A549 (cell line): ENCODE measurements at regions not wholly inside any gene's neighbourhood (a gene's known extent, or its start where the extent isn't known, plus 50 kb on each side); places are given as distances from the start of the nearest gene placed in this dataset.

Experiments
- ATAC-seq, 2 experiments: fragments of 200-7000 bp in 1 of 2; fragments of >200 bp in 1 of 2; cut with Nextera tagmentation in 1 of 2; cut with Tn5 transposase in 1 of 2; 3 replicates each; pipeline versions ENCODE4 v1.8.0 to v1.9.1; 2018 to 2020; ENCODE audit warnings: mild to moderate bottlenecking in 1 of 2, moderate library complexity in 1 of 2
- CTCF ChIA-PET: fragments of 300-600 bp; sonication (Branson Sonifier 250); formaldehyde crosslinking; extraction: SDS; loops from one replicate; lab custom pipeline; 2021; ENCODE audit warnings: antibody characterized with exemption, inconsistent platforms; lab: Yijun Ruan, JAX
- POLR2A ChIA-PET: fragments of 350-600 bp; formaldehyde crosslinking; extraction: SDS; loops from one replicate; lab custom pipeline; 2021; ENCODE audit warnings: antibody characterized with exemption, inconsistent platforms; lab: Yijun Ruan, JAX
- DNase-seq, 2 experiments: peaks; one replicate each; pipeline versions ENCODE4 v3.0.0 to v3.0.0-alpha.2; 2011 to 2016; ENCODE audit warnings: low read depth in 1 of 2, low spot score in 1 of 2
- FAIRE-seq: peaks from 2 replicates; lab custom pipeline; 2011; peaks lifted over from hg19 to GRCh38; lab: Jason Lieb, UNC
- H3K27ac ChIP-seq, 2 experiments: fragments of >200 bp; sonication (Bioruptor Twin); formaldehyde crosslinking; 3 replicates each; pipeline ENCODE4 v1.5.1; 2016 to 2017
- H3K4me1 ChIP-seq: fragments of >200 bp; sonication (Bioruptor Twin); formaldehyde crosslinking; 3 replicates; pipeline ENCODE4 v1.6.1; 2016
- H3K4me2 ChIP-seq: fragments of >200 bp; sonication (Bioruptor Twin); formaldehyde crosslinking; 3 replicates; pipeline ENCODE4 v1.6.1; 2016
- H3K4me3 ChIP-seq: fragments of >200 bp; sonication (Bioruptor Twin); formaldehyde crosslinking; 3 replicates; pipeline ENCODE4 v1.5.1; 2016
- H3K9me3 ChIP-seq: fragments of >200 bp; sonication (Bioruptor Twin); formaldehyde crosslinking; 3 replicates; pipeline ENCODE4 v1.6.1; 2016
- ATOH8 ChIP-seq: fragments of 250-450 bp; sonication (Bioruptor Pico); IDR thresholded peaks from 2 replicates; pipeline ENCODE4 v1.5.0; 2020; ENCODE audit warnings: low read depth, mild to moderate bottlenecking, moderate library complexity
- BHLHE40 ChIP-seq: IDR thresholded peaks from 2 replicates; pipeline ENCODE4 v1.6.1; 2012; ENCODE audit warnings: low read depth, low read length, inconsistent platforms
- CHD2 ChIP-seq: fragments of 150-350 bp; IDR thresholded peaks from 2 replicates; pipeline ENCODE4 v1.6.1; 2014; ENCODE audit warnings: low read length; ENCODE audit not compliant: partially characterized antibody
- CTCF ChIP-seq: fragments of >200 bp; sonication (Bioruptor Twin); formaldehyde crosslinking; IDR thresholded peaks from 3 replicates; pipeline ENCODE4 v1.5.1; 2016
- EHMT2 ChIP-seq: fragments of 200-600 bp; sonication (generic); IDR thresholded peaks from 2 replicates; pipeline ENCODE4 v1.6.1; 2016; ENCODE audit warnings: antibody characterized with exemption, low read depth, mild to moderate bottlenecking, moderate library complexity
- EP300 ChIP-seq, 2 experiments: fragments of >200 bp; sonication (Bioruptor Twin); formaldehyde crosslinking; IDR thresholded peaks; 2 replicates in 1 of 2; 3 replicates in 1 of 2; pipeline ENCODE4 v1.6.1; 2016 to 2017
- ESRRA ChIP-seq: fragments of 150-350 bp; IDR thresholded peaks from 2 replicates; pipeline ENCODE4 v1.6.1; 2014; ENCODE audit warnings: mild to moderate bottlenecking, low read length, borderline replicate concordance
- FOSL2 ChIP-seq, 2 experiments: fragments of 450-650 bp in 1 of 2; fragments of >200 bp in 1 of 2; sonication (Bioruptor Twin) in 1 of 2; formaldehyde crosslinking; IDR thresholded peaks; 2 replicates each; pipeline versions ENCODE4 v1.5.0 to v1.6.1; 2016 to 2020; ENCODE audit warnings: mild to moderate bottlenecking in 1 of 2, moderate library complexity in 1 of 2
- HDAC2 ChIP-seq: fragments of 200-600 bp; sonication (generic); IDR thresholded peaks from 2 replicates; pipeline ENCODE4 v1.6.1; 2016
- HEYL ChIP-seq: fragments of 250-450 bp; sonication (Bioruptor Pico); IDR thresholded peaks from 2 replicates; pipeline ENCODE4 v1.8.0; 2021; ENCODE audit warnings: mild to moderate bottlenecking, moderate library complexity
- HOXA7 ChIP-seq: fragments of 250-450 bp; sonication (Bioruptor Pico); IDR thresholded peaks from 2 replicates; pipeline ENCODE4 v1.5.0; 2020; ENCODE audit warnings: mild to moderate bottlenecking, moderate library complexity
- HOXB13 ChIP-seq: fragments of 250-450 bp; sonication (Bioruptor Pico); IDR thresholded peaks from 2 replicates; pipeline ENCODE4 v1.5.0; 2020; ENCODE audit warnings: low read depth, mild to moderate bottlenecking, moderate library complexity
- HOXB5 ChIP-seq: fragments of 250-450 bp; sonication (Bioruptor Pico); IDR thresholded peaks from 2 replicates; pipeline ENCODE4 v1.5.0; 2020; ENCODE audit warnings: mild to moderate bottlenecking, moderate library complexity
- JUN ChIP-seq, 2 experiments: fragments of >200 bp; sonication (Bioruptor Twin); formaldehyde crosslinking; IDR thresholded peaks; 2 replicates in 1 of 2; 3 replicates in 1 of 2; pipeline ENCODE4 v1.6.1; 2016 to 2017
- KDM1A ChIP-seq: fragments of 200-600 bp; sonication (generic); IDR thresholded peaks from 2 replicates; pipeline ENCODE4 v1.6.1; 2016; ENCODE audit warnings: low read depth, mild to moderate bottlenecking
- MAZ ChIP-seq: fragments of 150-350 bp; IDR thresholded peaks from 2 replicates; pipeline ENCODE4 v1.6.1; 2014; ENCODE audit warnings: antibody characterized with exemption, low read depth, low read length, borderline replicate concordance
- MYC ChIP-seq: IDR thresholded peaks from 2 replicates; pipeline ENCODE4 v1.6.1; 2012; ENCODE audit warnings: mild to moderate bottlenecking, inconsistent platforms, low read length, improper control_type of control experiment, borderline replicate concordance
- NFE2L2 ChIP-seq: fragments of 150-350 bp; conservative IDR thresholded peaks from 2 replicates; pipeline ENCODE4 v1.6.1; 2014; ENCODE audit warnings: low read length
- POLR2AphosphoS2 ChIP-seq: conservative IDR thresholded peaks from 2 replicates; pipeline ENCODE4 v1.6.1; 2012; ENCODE audit warnings: low read length, improper control_type of control experiment, inconsistent platforms
- RARB ChIP-seq: fragments of 250-450 bp; sonication (Bioruptor Pico); IDR thresholded peaks from 2 replicates; pipeline ENCODE4 v1.8.0; 2021; ENCODE audit warnings: mild to moderate bottlenecking, moderate library complexity
- RCOR1 ChIP-seq: fragments of 150-350 bp; IDR thresholded peaks from 2 replicates; pipeline ENCODE4 v1.6.1; 2014; ENCODE audit warnings: antibody characterized with exemption, low read length, low read depth
- SREBF2 ChIP-seq: fragments of 450-650 bp; IDR thresholded peaks from 2 replicates; pipeline ENCODE4 v1.6.1; 2014; ENCODE audit warnings: mild to moderate bottlenecking, moderate library complexity
- TFCP2L1 ChIP-seq: fragments of 250-450 bp; sonication (Bioruptor Pico); IDR thresholded peaks from 2 replicates; pipeline ENCODE4 v1.5.0; 2021; ENCODE audit warnings: mild to moderate bottlenecking
- ZC3H11A ChIP-seq: fragments of 450-650 bp; IDR thresholded peaks from 2 replicates; pipeline ENCODE4 v1.6.1; 2014; ENCODE audit warnings: antibody characterized with exemption, mild to moderate bottlenecking
- ZNF302 ChIP-seq: fragments of 250-450 bp; sonication (Bioruptor Pico); IDR thresholded peaks from 2 replicates; pipeline ENCODE4 v1.9.0; 2021; ENCODE audit warnings: inconsistent platforms, mild to moderate bottlenecking, moderate library complexity
- WGBS: methylation state at CpG from one replicate; pipeline ENCODE4 v1.1.6; 2017; ENCODE audit errors: missing lambda C conversion rate; 5-methylcytosine and 5-hydroxymethylcytosine counted together
- TF ChIP-seq, protein P1 (sequence below): fragments of 150-350 bp; IDR thresholded peaks from 2 replicates; pipeline ENCODE4 v1.6.1; 2014; ENCODE audit warnings: low read depth, mild to moderate bottlenecking, low read length
- TF ChIP-seq, protein P2 (sequence below): fragments of >200 bp; sonication (Bioruptor Twin); formaldehyde crosslinking; IDR thresholded peaks from 3 replicates; pipeline ENCODE4 v1.6.1; 2016

DNA sequence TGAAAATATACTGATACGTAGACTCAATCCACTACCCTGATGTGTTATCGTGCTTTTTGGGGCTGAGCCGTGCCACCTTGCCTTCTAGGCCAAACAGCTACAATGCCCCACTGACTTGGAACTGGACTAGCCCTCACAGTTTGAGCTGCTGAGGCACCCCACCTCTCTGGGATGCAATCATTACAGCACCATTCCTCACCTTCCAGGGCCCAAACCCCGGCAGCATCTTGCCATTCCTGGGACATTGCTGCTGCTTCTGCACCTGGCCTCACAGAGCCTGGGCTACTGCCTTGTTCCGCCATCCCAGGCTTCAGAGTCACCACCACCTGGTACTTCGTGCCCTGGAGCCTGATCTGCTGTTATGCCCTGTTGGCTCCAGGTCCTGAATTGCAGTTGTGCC is 89.5 kb upstream of the SNCAIP start:
- H3K4me3 ChIP-seq, result no peak overlapping the region
- no peak for ATAC-seq
- no peak for FAIRE-seq
- H3K4me1 ChIP-seq, result no peaks in the 10 kb centered on the region
- no peaks in the 10 kb centered on the region for H3K9me3 ChIP-seq
- 7% methylated on average over 6 of the region's 6 CpGs for WGBS
- CTCF ChIA-PET, result no interaction called here
- H3K4me2 ChIP-seq, result no peak overlapping the region
- no peak for DNase-seq
- TF ChIP-seq KDM1A (no peak), ZC3H11A (no peak), FOSL2 (IDR thresholded peaks at IDR 0.05) (no peak), FOSL2 (CRISPR knock-in tag; IDR thresholded peaks at IDR 0.05) (no peak), JUN (IDR thresholded peaks at IDR 0.05) (no peak), POLR2AphosphoS2 (no peak), HEYL (CRISPR knock-in tag) (no peak), HDAC2 (no peak), HOXB5 (CRISPR knock-in tag) (no peak), CTCF (no peak), EP300 (IDR thresholded peaks at IDR 0.05) (no peak), ATOH8 (CRISPR knock-in tag) (no peak)
- TF ChIP-seq, protein P1, sequence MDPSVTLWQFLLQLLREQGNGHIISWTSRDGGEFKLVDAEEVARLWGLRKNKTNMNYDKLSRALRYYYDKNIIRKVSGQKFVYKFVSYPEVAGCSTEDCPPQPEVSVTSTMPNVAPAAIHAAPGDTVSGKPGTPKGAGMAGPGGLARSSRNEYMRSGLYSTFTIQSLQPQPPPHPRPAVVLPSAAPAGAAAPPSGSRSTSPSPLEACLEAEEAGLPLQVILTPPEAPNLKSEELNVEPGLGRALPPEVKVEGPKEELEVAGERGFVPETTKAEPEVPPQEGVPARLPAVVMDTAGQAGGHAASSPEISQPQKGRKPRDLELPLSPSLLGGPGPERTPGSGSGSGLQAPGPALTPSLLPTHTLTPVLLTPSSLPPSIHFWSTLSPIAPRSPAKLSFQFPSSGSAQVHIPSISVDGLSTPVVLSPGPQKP, result no peak
- no peak overlapping the region for H3K27ac ChIP-seq
- POLR2A ChIA-PET, result no interaction called here

DNA sequence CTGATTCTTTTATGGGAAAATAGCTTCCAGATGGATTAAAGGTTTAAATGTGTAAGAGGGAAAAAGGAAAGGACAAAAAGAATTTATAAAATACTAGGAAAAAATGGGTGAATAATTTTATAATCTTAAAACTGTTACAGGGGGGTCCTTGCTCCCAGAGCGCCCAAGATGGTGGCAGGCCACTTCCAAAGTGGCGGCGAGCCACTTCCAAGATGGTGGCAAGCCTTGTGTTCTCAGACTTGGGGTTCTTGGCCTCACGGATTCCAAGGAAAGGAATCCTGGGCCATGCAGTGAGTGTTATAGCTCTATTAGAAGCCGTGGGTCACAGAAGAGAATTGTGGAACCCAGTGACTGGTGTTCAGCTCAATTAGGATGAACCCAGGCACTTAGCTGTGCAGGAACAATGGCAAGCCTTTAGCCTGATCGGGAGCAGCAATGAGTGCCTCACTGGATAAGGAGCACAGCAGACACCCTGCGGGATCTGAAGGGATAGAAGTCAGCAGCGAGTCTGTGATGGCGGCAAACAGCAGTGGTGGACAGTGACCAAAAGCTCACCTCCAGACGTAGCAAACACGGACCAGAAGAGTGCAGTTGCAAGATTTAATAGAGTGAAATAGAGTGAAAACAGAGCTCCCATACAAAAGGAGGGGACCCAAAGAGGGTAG is 83.2 kb upstream of the SNCAIP start:
- H3K4me1 ChIP-seq, result no peaks in the 10 kb centered on the region
- CTCF ChIA-PET, result no interaction called here
- TF ChIP-seq ZNF302, result no peak
- no peak for TF ChIP-seq EP300 (IDR thresholded peaks at IDR 0.05)
- no peak for TF ChIP-seq TFCP2L1 (CRISPR knock-in tag)
- no peak for TF ChIP-seq HOXB13 (CRISPR knock-in tag)
- TF ChIP-seq RCOR1, result no peak
- no peak for TF ChIP-seq JUN (IDR thresholded peaks at IDR 0.05)
- POLR2A ChIA-PET, result no interaction called here
- no peak overlapping the region for H3K4me3 ChIP-seq
- ATAC-seq (no peak), DNase-seq (no peak), FAIRE-seq (no peak)
- H3K4me2 ChIP-seq, result no peak overlapping the region
- no peak overlapping the region for H3K27ac ChIP-seq
- H3K9me3 ChIP-seq, result no peaks in the 10 kb centered on the region
- 35% methylated on average over 11 of the region's 11 CpGs for WGBS

DNA sequence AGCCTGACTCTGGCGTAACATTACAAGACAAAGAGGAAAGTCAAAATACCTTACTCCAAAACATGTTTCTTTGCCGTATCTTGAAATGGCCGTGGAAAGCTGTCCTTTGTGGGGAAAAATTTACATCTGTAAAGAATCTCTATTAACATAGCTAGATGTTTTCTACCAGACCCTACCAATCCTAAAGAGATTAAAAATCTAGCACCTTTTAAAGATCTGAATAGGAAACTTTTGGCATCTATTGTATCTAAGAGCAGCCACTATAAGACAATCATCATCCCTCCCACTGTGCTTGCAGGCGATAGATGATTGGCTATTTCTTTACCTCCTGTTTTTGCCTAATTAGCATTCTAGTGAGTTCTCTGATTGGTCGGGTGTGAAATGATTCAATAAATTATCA is 82.5 kb upstream of the SNCAIP start:
- H3K4me2 ChIP-seq, result no peak overlapping the region
- POLR2A ChIA-PET, result no interaction called here
- H3K9me3 ChIP-seq, result no peaks in the 10 kb centered on the region
- H3K27ac ChIP-seq, result no peak overlapping the region
- H3K4me3 ChIP-seq, result no peak overlapping the region
- ATAC-seq, result no peak
- FAIRE-seq, result no peak
- CTCF ChIA-PET, result no interaction called here
- no peaks in the 10 kb centered on the region for H3K4me1 ChIP-seq
- 68% methylated on average over 5 of the region's 5 CpGs for WGBS
- DNase-seq, result no peak
- TF ChIP-seq MYC, result no peak
- TF ChIP-seq KDM1A, result no peak
- TF ChIP-seq NFE2L2, result no peak
- TF ChIP-seq ESRRA, result no peak
- TF ChIP-seq MAZ, result no peak
- no peak for TF ChIP-seq EHMT2
- no peak for TF ChIP-seq HOXB5 (CRISPR knock-in tag)
- no peak for TF ChIP-seq JUN (IDR thresholded peaks at IDR 0.05)
- TF ChIP-seq HDAC2, result no peak
- TF ChIP-seq BHLHE40, result no peak
- TF ChIP-seq, protein P2, sequence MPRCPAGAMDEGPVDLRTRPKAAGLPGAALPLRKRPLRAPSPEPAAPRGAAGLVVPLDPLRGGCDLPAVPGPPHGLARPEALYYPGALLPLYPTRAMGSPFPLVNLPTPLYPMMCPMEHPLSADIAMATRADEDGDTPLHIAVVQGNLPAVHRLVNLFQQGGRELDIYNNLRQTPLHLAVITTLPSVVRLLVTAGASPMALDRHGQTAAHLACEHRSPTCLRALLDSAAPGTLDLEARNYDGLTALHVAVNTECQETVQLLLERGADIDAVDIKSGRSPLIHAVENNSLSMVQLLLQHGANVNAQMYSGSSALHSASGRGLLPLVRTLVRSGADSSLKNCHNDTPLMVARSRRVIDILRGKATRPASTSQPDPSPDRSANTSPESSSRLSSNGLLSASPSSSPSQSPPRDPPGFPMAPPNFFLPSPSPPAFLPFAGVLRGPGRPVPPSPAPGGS, result no peak
- no peak for TF ChIP-seq SREBF2
- TF ChIP-seq, protein P1, result no peak
- TF ChIP-seq HOXA7 (CRISPR knock-in tag), result no peak
- TF ChIP-seq RARB, result no peak
- no peak for TF ChIP-seq ATOH8 (CRISPR knock-in tag)
- TF ChIP-seq CHD2, result no peak
